ENCODE measurements at regions not wholly inside any gene's neighbourhood (a gene's known extent, or its start where the extent isn't known, plus 50 kb on each side); places are given as distances from the start of the nearest gene placed in this dataset.

- ATAC-seq (no peak), DNase-seq (no peak)
- intact Hi-C loops (cut with micrococcal nuclease) = no loop called here
Measured at GRCh38 chr7:94325122-94325475, 69.6 kb upstream of the COL1A2 start.

GRCh38 chr7:94330269-94331020 is 64.2 kb upstream of the COL1A2 start:
- no peak for ATAC-seq
- intact Hi-C loops (cut with micrococcal nuclease) = no loop called here
- DNase-seq = no peak

DNA sequence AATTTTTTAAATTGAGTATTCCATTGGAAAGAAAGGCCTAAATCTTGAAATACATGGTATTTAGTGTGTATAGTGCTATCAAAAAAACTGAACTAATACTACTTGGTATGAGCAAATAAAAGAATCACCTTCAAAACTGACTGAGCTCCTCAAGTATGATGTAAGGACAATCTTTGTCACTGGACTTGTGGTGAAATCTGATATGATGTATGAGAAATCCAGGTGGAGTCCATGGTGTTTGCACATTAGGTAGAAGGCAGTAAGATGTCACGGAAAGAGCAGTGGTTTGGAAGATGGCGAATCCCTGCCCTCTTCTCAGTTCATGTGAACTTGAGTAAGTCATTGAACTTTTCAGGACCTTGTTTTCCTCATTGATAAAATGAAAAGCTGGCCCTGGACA is 62.1 kb upstream of the COL1A2 start:
- no peak for DNase-seq
- intact Hi-C loops (cut with micrococcal nuclease) = no loop called here
- no peak for ATAC-seq

GRCh38 chr7:94333810-94334209 is 60.9 kb upstream of the COL1A2 start:
- no peak for DNase-seq
- no peak for ATAC-seq
- intact Hi-C loops (cut with micrococcal nuclease) = no loop called here

GRCh38 chr7:94335586-94335985 is 59.1 kb upstream of the COL1A2 start:
- intact Hi-C loops (cut with micrococcal nuclease) = no loop called here
- ATAC-seq (no peak), DNase-seq (no peak)

GRCh38 chr7:94336009-94336408 is 58.7 kb upstream of the COL1A2 start:
- intact Hi-C loops (cut with micrococcal nuclease) = no loop called here
- ATAC-seq = no peak
- DNase-seq = no peak

DNA sequence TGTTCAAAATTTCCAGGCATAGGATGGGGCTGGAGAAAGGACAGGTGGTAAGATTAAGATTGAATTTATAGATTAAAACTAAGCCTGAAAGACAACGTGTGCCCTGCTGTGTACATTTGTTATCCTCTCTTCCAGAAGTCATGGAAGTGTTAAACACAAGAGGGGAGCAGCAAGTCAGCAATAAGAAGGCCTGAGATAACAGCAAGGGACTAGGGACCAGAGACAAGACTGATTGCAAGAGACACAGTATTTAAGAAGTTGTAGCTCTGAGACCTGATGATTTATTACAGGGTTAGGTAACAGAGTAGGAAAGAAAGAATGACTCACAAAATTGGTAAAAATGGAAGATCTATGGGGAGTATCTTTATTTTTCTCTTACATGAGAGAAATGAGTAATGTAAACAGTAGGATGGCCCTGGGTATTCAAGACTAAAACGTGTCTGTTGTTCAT is 55.7 kb upstream of the COL1A2 start:
- DNase-seq (no peak), ATAC-seq (no peak)
- intact Hi-C loops (cut with micrococcal nuclease) = no loop called here

DNA sequence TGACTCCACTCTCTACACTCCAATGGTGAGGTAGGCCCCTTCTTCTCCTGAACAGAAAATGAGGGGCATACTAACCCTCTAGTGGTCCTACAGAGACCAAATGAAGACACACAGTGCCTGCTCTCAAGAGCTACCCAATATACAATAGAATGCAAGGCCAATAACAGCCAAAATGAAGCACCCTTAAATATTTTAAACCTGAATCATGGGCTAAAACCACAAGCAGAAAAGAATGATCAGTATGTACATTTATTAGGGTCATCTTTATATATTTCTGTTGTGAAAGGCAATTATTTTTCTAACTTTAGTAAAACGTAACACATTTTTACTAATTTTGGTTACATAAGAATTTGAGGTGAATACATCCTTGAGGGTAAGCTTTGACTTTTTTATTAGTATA is 49.9 kb upstream of the COL1A2 start:
- DNase-seq = no peak
- intact Hi-C loops (cut with micrococcal nuclease) = no loop called here
- ATAC-seq = no peak
